Stimulated activated CD8-positive, alpha-beta memory T cell treated with anti-CD3 and anti-CD28 coated beads, Interleukin-12 subunit alpha, Interleukin-12 subunit beta, amount 100 ng/mL, for 4 hours (primary cell): ENCODE measurements at regions not wholly inside any gene's neighbourhood (a gene's known extent, or its start where the extent isn't known, plus 50 kb on each side); places are given as distances from the start of the nearest gene placed in this dataset.
"Not testable (repeated sequence)": the region's sequence is repeated elsewhere in the genome, so short reads cannot be mapped to it uniquely, and the experiment has no call there.

Experiments used
- DNase-seq: peaks from one replicate; pipeline ENCODE4 v3.0.0-alpha.2; 2020; ENCODE audit warnings: low read depth

GRCh38 chr11:81979448-81979847 is 754.2 kb downstream of the FAM181B start:
- no peak for DNase-seq

DNA sequence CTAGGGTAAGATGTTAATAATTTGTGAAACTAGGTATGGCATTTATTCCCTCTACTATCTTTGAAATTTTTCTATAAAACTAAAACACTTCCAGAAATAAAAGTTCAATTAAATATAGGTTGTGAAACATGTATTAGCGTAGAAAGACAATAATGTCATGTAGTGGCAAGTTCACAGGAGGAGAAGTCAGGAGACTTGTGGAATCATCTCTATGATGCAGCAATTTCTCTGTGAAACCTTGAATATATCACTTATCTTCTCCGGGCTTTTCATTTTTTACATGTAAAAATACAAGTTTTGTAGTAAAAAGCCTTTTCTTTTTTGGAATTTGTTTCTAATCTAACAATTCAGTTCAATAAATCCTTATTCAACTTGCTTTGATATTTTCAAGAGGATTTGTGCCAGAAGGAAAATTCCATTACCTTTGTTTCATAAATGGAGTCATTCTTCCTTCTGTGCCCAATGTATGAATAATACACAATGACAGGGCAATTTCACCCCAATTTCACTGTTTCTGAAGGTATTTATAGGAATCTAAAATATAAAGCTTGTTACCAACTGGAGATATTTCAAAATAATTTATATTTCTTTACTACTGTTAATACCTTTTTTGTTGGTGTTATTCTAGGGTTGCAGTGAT is 758.3 kb downstream of the FAM181B start:
- no peak for DNase-seq

GRCh38 chr11:81970886-81971285 is 762.8 kb downstream of the FAM181B start:
- DNase-seq: no peak

- DNase-seq: no peak
Observed at GRCh38 chr11:81967242-81967641, 766.4 kb downstream of the FAM181B start.

DNA sequence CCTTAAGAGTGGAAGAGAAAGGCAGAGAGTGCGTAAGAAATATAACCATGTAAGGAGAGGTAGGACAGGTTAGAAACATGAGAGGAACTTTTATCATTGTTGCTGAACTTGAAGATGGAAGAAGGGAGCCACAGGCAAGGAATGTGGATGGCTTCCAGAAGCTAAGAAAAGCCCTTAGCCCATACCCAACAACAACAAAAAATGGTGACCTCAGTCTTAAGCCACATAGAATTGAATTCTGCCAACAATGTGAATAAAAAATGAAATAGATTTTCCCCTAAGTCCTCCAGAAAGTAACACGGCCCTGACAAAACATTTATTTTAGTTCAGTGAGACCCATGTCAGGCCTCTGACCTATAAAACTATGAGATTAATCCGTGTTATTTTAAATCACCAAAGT is 767.3 kb downstream of the FAM181B start:
- no peak for DNase-seq

DNA sequence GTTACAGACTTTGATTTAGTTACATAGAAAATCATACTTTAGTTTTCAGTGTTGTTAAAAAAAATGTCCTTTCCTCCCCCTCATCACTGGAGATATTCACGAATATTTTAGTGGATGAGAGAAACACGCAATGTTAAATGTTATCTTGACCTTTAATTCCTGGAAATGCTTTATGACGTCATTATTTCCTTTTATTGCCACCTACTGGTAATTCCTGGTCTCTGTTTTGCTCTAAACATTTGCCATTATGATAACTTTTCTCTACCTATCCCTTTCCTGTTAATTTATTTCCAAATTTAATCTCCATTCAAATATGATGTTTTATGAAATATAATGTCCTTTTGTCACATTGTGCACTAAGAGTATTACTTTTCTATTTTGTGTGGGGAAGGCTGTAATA is 770.6 kb downstream of the FAM181B start:
- DNase-seq: no peak

GRCh38 chr11:81960443-81960842 is 773.2 kb downstream of the FAM181B start:
- no peak for DNase-seq

GRCh38 chr11:81959341-81959740 is 774.3 kb downstream of the FAM181B start:
- DNase-seq: no peak

- not testable (repeated sequence) for DNase-seq
Observed at GRCh38 chr11:81954301-81954700, 779.4 kb downstream of the FAM181B start.

DNA sequence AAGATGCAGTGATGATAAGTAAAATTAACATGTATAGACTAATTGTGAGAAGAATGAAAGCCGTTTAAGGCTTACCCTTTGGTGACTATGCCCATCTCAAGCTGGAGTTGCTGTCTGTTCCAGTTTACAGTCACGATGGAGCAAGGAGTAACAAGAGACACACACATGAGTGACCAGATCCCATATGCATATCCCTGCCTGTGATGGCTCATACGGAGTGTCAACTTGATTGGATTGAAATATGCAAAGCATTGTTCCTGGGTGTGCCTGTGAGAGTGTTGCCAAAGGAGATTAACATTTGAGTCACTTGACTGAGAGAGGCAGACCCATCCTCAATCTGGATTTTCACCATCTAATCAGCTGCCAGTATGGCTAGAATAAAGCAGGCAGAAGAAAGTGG is 786.8 kb downstream of the FAM181B start:
- no peak for DNase-seq

DNA sequence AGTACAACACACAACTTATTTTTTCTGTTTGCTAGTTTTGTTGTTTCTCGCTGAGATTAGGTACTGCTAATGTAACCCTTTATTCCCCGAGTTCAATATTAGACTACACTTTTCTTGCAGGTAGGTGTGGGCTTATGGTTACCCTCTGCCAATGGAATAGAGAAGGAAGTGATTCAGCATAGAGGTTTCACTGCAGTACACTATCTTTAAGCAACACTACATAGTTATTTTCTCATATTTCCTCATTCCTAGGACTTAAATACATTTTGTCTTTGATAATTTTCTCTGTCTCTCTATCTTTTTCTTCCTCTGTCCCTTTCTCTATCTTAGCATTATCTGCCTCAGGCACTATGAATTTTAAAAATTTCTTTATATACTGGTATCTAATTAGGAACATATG is 791.0 kb downstream of the FAM181B start:
- DNase-seq: no peak

DNA sequence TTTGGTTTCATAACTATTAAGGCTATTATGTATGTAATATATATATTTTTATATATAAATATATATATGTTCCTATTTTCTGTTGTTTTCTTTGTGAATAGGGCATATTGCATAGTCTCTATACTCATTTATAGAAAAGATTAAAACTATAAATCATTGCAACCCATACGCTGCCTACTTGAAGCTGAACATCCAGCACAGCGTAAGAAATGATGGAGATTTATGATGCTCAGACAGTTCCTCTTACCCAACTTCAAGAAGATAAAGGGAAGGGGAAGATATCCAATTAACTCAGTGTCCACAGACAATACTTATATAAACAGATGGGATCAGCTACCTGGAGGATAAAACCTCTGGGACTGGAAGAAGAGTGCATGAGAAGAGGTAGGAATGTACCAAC is 791.7 kb downstream of the FAM181B start:
- no peak for DNase-seq

GRCh38 chr11:81932303-81932702 is 801.4 kb downstream of the FAM181B start:
- DNase-seq: no peak

DNA sequence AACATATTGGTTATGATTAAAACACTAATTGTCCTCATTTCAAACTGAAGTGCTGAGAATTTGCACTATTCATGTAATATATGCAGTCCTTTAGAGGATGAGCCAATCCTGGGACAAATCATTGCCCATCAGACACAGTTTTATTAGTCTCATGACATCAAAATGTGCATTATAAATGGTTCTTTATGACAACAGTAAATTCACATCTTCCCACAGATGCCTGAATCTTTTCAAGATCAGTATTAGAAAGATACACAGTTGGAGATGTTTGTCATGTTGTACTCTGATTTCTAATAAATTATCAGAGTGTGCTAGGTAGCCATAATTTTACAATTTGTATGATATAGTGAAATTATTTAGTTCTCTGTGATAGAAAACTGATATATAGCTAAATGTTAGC is 813.5 kb downstream of the FAM181B start:
- no peak for DNase-seq

- DNase-seq: no peak
Observed at GRCh38 chr11:81916451-81916850, 817.2 kb downstream of the FAM181B start.

DNA sequence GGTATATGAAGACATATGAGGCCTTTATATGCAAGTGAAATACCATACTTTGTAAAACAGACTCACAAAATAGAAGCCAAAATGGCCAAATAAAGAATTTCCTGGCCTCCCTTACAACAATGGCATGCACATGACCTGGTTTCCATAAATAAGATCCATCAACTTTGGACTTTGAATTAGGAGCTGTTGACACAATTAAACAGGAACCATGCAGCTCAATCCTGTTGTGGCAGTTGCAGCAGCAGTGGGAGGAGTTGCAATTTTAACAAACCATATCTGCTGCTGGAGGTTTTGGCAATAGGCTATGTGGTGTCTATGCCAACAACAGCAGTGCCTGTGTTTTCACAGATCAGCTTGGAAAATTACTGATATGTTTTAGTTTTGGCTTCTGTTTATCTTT is 818.6 kb downstream of the FAM181B start:
- no peak for DNase-seq

GRCh38 chr11:81913793-81914192 is 819.9 kb downstream of the FAM181B start:
- DNase-seq: no peak

DNA sequence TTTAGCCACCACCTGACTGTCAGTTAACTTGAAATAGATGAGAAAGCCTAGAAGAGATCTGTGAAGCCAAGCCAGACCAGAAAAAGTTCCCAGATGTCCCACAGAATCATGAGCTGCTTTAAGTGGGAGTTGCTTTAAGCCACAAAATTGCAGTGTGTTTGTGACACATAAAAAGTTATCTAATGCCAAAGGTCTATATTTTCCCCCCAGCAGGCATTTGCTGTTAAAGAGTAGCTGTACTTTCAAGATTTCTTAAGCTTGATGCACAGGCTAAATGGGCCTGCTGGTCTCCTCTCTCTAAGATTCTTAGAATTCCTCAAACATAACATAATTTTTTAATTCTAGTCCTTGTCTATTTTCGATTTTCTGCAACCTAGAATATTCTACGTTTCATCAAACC is 825.7 kb downstream of the FAM181B start:
- no peak for DNase-seq

DNA sequence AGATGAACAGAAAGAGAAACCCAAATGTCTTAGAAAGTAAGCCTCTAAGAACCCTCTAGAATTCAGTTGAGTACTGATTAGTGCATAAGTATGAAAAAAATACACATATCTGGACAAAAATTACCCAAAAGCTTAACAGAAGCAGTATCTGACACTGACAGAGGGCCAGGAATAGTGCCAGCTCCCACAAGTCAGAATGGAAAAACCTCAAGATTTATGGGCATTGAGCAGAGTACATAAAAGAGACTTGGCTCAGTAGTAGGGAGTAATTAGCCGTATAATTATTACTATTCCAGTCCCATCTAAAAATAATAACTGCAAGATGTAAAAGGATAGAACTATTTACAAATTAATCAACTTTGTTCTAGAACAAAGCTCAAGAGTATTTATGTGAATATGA is 834.5 kb downstream of the FAM181B start:
- no peak for DNase-seq

DNA sequence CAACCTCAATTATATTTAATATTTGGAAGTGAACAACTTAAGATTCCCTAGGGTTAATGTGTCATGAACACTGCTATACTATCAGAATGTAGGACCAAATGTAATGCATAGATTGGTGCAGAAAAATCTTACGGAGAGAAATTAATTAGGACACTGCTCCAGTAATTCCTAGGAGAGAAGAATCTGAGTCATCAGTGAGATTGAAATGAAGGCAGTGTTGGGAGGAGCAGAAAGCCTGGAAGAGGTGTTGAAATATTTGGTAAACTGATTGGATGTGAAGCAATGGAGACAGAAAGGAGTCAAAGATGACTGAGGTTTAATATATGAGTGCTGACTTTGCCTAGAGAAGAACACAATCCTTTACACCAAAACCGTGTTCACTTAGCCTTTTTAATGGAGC is 836.0 kb downstream of the FAM181B start:
- DNase-seq: no peak

- no peak for DNase-seq
Observed at GRCh38 chr11:81895258-81895657, 838.4 kb downstream of the FAM181B start.

DNA sequence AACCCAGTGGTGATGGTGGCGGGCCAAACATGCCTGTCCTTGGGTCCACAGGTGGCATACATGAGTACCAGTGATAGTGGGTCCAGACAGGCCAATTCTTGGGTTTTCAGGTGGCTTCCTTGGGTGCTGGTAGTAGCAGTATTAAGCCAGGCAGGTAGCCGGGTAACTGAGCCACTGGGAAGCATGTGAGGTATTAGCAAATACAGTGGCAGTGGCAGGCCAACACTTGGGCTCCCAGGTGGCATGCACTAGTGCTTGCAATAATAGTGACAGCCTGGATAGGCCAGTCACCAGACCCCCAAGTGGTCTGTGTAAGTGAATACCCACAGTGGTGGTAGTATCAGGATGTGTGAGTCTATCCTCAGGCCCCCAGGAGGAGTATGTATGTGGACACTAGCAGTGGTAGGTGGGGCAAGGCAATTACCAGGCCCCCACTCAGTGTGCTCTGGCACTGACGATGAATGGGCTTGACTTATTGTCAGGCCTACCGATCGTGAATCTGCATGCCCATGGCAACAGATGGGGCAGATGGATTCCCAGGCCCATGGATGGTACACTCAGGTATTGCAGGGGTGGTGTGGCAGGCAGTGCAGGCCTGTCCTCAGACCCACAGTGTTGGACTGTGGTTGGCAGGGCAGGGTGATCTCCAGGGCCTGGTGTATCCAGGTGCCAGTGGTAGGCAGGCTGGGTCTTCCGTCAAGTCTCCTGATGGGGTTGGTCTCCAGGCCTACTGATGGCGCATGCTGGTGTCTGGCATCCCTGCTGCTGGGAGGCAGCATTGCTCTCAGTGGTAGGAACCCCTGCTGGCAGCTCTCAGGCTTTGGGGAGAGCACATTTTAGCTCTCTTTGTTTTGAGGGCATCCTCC is 840.7 kb downstream of the FAM181B start:
- no peak for DNase-seq

DNA sequence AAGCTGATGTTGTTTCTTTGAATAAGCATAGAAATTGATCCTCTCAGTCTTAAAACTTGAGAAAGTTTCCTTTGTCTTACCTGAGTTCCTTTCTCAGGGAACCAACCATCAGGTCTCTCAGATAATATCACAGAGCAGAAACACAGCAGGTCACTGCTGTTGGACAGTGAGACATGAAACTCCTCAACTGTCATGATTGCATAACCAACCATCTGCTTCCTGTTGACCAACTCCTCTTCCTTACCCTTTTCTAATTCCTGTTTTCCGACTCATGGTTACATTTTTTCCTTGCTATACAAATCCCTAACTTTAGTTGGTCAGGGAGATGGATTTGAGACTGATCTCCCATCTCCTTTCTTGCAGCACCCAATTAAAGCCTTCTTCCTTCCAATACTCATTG is 845.3 kb downstream of the FAM181B start:
- no peak for DNase-seq

GRCh38 chr11:81887671-81888070 is 846.0 kb downstream of the FAM181B start:
- DNase-seq: no peak
